GM23338 (cell line): ENCODE measurements at regions not wholly inside any gene's neighbourhood (a gene's known extent, or its start where the extent isn't known, plus 50 kb on each side); places are given as distances from the start of the nearest gene placed in this dataset.

Source experiments
- ATAC-seq: fragments of 200-7000 bp; cut with Tn5 transposase; 3 replicates; pipeline ENCODE4 v1.9.1; 2020
- DNase-seq: peaks from one replicate; pipeline ENCODE4 v3.0.0-alpha.2; 2015; ENCODE audit warnings: low spot score
- H2AFZ ChIP-seq: fragments of 200-600 bp; sonication (generic); 2 replicates; pipeline ENCODE4 v1.8.0; 2016; ENCODE audit warnings: antibody characterized with exemption, mild to moderate bottlenecking, moderate library complexity
- H3F3A ChIP-seq: fragments of 200-600 bp; sonication (generic); replicated peaks from 2 replicates; pipeline ENCODE4 v1.8.0; 2017; ENCODE audit warnings: antibody characterized with exemption, mixed run types, low read depth
- H3K27ac ChIP-seq: fragments of 200-600 bp; sonication (generic); 2 replicates; pipeline ENCODE4 v1.6.1; 2016; ENCODE audit warnings: low read depth
- H3K27me3 ChIP-seq: fragments of 200-600 bp; sonication (generic); 2 replicates; pipeline ENCODE4 v1.8.0; 2016; ENCODE audit warnings: mild to moderate bottlenecking, mixed run types, moderate library complexity; ENCODE audit not compliant: insufficient read depth
- H3K36me3 ChIP-seq: fragments of 200-600 bp; sonication (generic); 2 replicates; pipeline ENCODE4 v1.8.0; 2016; ENCODE audit warnings: mild to moderate bottlenecking; ENCODE audit not compliant: insufficient read depth
- H3K4me1 ChIP-seq: fragments of 200-600 bp; sonication (generic); 2 replicates; pipeline ENCODE4 v1.8.0; 2016; ENCODE audit warnings: mild to moderate bottlenecking, moderate library complexity; ENCODE audit not compliant: insufficient read depth
- H3K4me2 ChIP-seq: fragments of 200-600 bp; sonication (generic); 2 replicates; pipeline ENCODE4 v1.7.1; 2017; ENCODE audit warnings: mixed run types
- H3K4me3 ChIP-seq: fragments of 200-600 bp; sonication (generic); 2 replicates; pipeline ENCODE4 v1.6.1; 2016; ENCODE audit warnings: mixed run types
- H3K79me2 ChIP-seq: fragments of 200-600 bp; sonication (generic); replicated peaks from 2 replicates; pipeline ENCODE4 v1.8.0; 2017; ENCODE audit warnings: mild to moderate bottlenecking; ENCODE audit not compliant: insufficient read depth
- H3K9me2 ChIP-seq: fragments of 200-600 bp; sonication (generic); 2 replicates; pipeline ENCODE4 v1.8.0; 2017; ENCODE audit not compliant: insufficient read depth
- H4K20me1 ChIP-seq: fragments of 200-600 bp; sonication (generic); replicated peaks from 2 replicates; pipeline ENCODE4 v1.8.0; 2017; ENCODE audit warnings: mild to moderate bottlenecking; ENCODE audit not compliant: insufficient read depth
- H3K27ac Mint-ChIP-seq: 2 replicates; pipeline ENCODE4 v1.8.0; 2020; ENCODE audit warnings: inconsistent platforms, mild to moderate bottlenecking, moderate library complexity, mixed read lengths
- H3K27me3 Mint-ChIP-seq: 3 replicates; pipeline ENCODE4 v1.8.0; 2022; ENCODE audit warnings: low read depth, mild to moderate bottlenecking, moderate library complexity, mixed read lengths, inconsistent platforms; ENCODE audit not compliant: insufficient read depth, poor library complexity
- H3K36me3 Mint-ChIP-seq: 3 replicates; pipeline ENCODE4 v1.8.0; 2021; ENCODE audit warnings: low read depth, mild to moderate bottlenecking, inconsistent platforms, moderate library complexity, mixed read lengths
- H3K4me1 Mint-ChIP-seq: 3 replicates; pipeline ENCODE4 v1.8.0; 2020; ENCODE audit warnings: mild to moderate bottlenecking, inconsistent platforms, mixed read lengths
- H3K4me3 Mint-ChIP-seq: 3 replicates; pipeline ENCODE4 v1.8.0; 2021; ENCODE audit warnings: moderate library complexity, mild to moderate bottlenecking, inconsistent platforms, mixed read lengths
- H3K9me3 Mint-ChIP-seq: 3 replicates; pipeline ENCODE4 v1.8.0; 2020; ENCODE audit warnings: moderate library complexity, mild to moderate bottlenecking, inconsistent platforms, mixed read lengths
- CREB1 ChIP-seq: fragments of 250-450 bp; sonication (Bioruptor Pico); IDR thresholded peaks from 2 replicates; pipeline ENCODE4 v1.5.0; 2020; ENCODE audit warnings: low read depth, mild to moderate bottlenecking, moderate library complexity
- CTCF ChIP-seq, 2 experiments: fragments of 200-600 bp in 1 of 2; sonication (generic) in 1 of 2; conservative IDR thresholded peaks; 2 replicates each; pipeline versions ENCODE4 v1.5.1 to v1.6.1; 2016 to 2017; ENCODE audit warnings: antibody characterized with exemption in 2 of 2, low read depth in 2 of 2, mild to moderate bottlenecking in 2 of 2, moderate library complexity in 1 of 2
- EZH2 ChIP-seq: fragments of 200-600 bp; sonication (generic); IDR thresholded peaks from one replicate; pipeline ENCODE4 v1.8.0; 2017; ENCODE audit warnings: antibody characterized with exemption, mild to moderate bottlenecking, low read depth; ENCODE audit not compliant: unreplicated experiment
- EZH2phosphoT487 ChIP-seq: fragments of 200-600 bp; sonication (generic); IDR thresholded peaks from one replicate; pipeline ENCODE4 v1.8.1; 2018; ENCODE audit warnings: antibody characterized with exemption; ENCODE audit not compliant: unreplicated experiment
- JUNB ChIP-seq: IDR thresholded peaks from one replicate; pipeline ENCODE4 v1.6.1; 2016; ENCODE audit warnings: antibody characterized with exemption; ENCODE audit not compliant: unreplicated experiment
- REST ChIP-seq: IDR thresholded peaks from one replicate; pipeline ENCODE4 v1.6.1; 2018; ENCODE audit warnings: antibody characterized with exemption; ENCODE audit not compliant: unreplicated experiment
- STAT1 ChIP-seq: IDR thresholded peaks from one replicate; pipeline ENCODE4 v1.6.1; 2016; ENCODE audit warnings: antibody characterized with exemption; ENCODE audit not compliant: unreplicated experiment
- ZNF331 ChIP-seq: fragments of 250-450 bp; sonication (Bioruptor Pico); IDR thresholded peaks from 2 replicates; pipeline ENCODE4 v1.5.0; 2020; ENCODE audit warnings: low read depth, mild to moderate bottlenecking, moderate library complexity

DNA sequence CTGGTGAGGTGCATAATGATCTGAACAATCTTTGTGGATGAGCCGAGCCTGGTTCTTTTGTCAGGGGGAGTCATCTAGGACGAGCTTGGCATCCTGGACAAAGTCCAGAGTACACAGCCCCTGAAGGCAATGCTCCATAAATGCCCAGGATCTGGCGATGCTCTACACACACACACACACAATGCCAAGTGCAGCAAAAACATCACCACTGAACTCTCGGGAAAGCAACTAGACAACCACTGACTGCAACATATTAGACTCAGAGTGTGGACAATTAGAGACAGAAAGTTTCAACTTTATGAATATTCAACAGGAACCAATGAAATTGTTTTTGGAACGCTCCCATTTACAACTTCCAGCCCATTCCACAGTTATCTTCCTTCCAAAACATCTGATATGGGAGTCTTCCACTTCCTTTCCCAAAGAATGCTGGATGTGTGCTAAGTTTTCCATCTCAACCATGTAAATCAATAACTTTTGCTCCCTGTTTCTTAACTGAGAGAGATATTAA, 227.6 kb upstream of the ANKRD55 start:
- H3K27ac ChIP-seq: no peak overlapping the region
- ATAC-seq: no peak

More for the DNA sequence above, 227.6 kb upstream of the ANKRD55 start:
- H4K20me1 ChIP-seq: no peaks in the 10 kb centered on the region
- 0 out of 2 replicates have a peak, but pooled peaks cover 1% of the 10 kb centered on the region for H3K9me2 ChIP-seq
- no peaks in the 10 kb centered on the region for H3K36me3 ChIP-seq
- H3K36me3 Mint-ChIP-seq: no peaks in the 10 kb centered on the region
- H2AFZ ChIP-seq: peak overlapping the region; percentile 61; the same call in 1 of the 2 replicates
- no peak for DNase-seq
- TF ChIP-seq CREB1 (CRISPR knock-in tag) (no peak), EZH2 (no peak), ZNF331 (CRISPR knock-in tag) (no peak), JUNB (no peak), EZH2phosphoT487 (no peak), STAT1 (no peak), REST (no peak), CTCF (conservative IDR thresholded peaks at IDR 0.05; ENCODE audit: low read depth in 2 of 2) (no peak)
- H3K4me1 ChIP-seq: peaks cover 38% of the 10 kb centered on the region
- no peak overlapping the region for H3K4me3 Mint-ChIP-seq
- no peak overlapping the region for H3K27ac Mint-ChIP-seq
- no peaks in the 10 kb centered on the region for H3K27me3 ChIP-seq
- H3K4me1 Mint-ChIP-seq: peaks cover 44% of the 10 kb centered on the region
- H3K27me3 Mint-ChIP-seq: peaks cover 6% of the 10 kb centered on the region
- no peak overlapping the region for H3K4me3 ChIP-seq
- no peaks in the 10 kb centered on the region for H3F3A ChIP-seq
- no peak overlapping the region for H3K4me2 ChIP-seq
- no peaks in the 10 kb centered on the region for H3K9me3 Mint-ChIP-seq
- no peaks in the 10 kb centered on the region for H3K79me2 ChIP-seq
